ENCODE measurements at regions not wholly inside any gene's neighbourhood (a gene's known extent, or its start where the extent isn't known, plus 50 kb on each side); places are given as distances from the start of the nearest gene placed in this dataset.
"Not testable (repeated sequence)": the region's sequence is repeated elsewhere in the genome, so short reads cannot be mapped to it uniquely, and the experiment has no call there.

GRCh38 chr2:193240752-193241151 lies 1046.0 kb upstream of the TMEFF2 start:
- no peak for DNase-seq (ENCODE audit: low spot score)

- no peak for DNase-seq (ENCODE audit: low spot score)
Observed at GRCh38 chr2:193231634-193232033, 1036.9 kb upstream of the TMEFF2 start.

- DNase-seq (ENCODE audit: low spot score) = no peak
Observed at GRCh38 chr2:193228276-193228675, 1033.5 kb upstream of the TMEFF2 start.

GRCh38 chr2:193222454-193222853 lies 1027.7 kb upstream of the TMEFF2 start:
- no peak for DNase-seq (ENCODE audit: low spot score)

- no peak for DNase-seq (ENCODE audit: low spot score)
Observed at GRCh38 chr2:193219413-193219812, 1024.7 kb upstream of the TMEFF2 start.

- DNase-seq (ENCODE audit: low spot score) = no peak
Observed at GRCh38 chr2:193201583-193201982, 1006.9 kb upstream of the TMEFF2 start.

- no peak for DNase-seq (ENCODE audit: low spot score)
Observed at GRCh38 chr2:193199322-193199721, 1004.6 kb upstream of the TMEFF2 start.

GRCh38 chr2:193187816-193188215 lies 993.1 kb upstream of the TMEFF2 start:
- DNase-seq (ENCODE audit: low spot score) = no peak

GRCh38 chr2:193170981-193171380 lies 976.2 kb upstream of the TMEFF2 start:
- DNase-seq (ENCODE audit: low spot score) = not testable (repeated sequence)

- no peak for DNase-seq (ENCODE audit: low spot score)
Observed at GRCh38 chr2:193156480-193156879, 961.7 kb upstream of the TMEFF2 start.

GRCh38 chr2:193154076-193154475 lies 959.3 kb upstream of the TMEFF2 start:
- no peak for DNase-seq (ENCODE audit: low spot score)

- DNase-seq (ENCODE audit: low spot score) = peak; percentile 43
Observed at GRCh38 chr2:193153576-193153975, 958.8 kb upstream of the TMEFF2 start.

GRCh38 chr2:193142467-193142866 lies 947.7 kb upstream of the TMEFF2 start:
- DNase-seq (ENCODE audit: low spot score) = not testable (repeated sequence)

GRCh38 chr2:193141998-193142397 lies 947.3 kb upstream of the TMEFF2 start:
- no peak for DNase-seq (ENCODE audit: low spot score)

- DNase-seq (ENCODE audit: low spot score) = not testable (repeated sequence)
Observed at GRCh38 chr2:193140895-193141294, 946.2 kb upstream of the TMEFF2 start.

GRCh38 chr2:193124815-193125214 lies 930.1 kb upstream of the TMEFF2 start:
- DNase-seq (ENCODE audit: low spot score) = no peak

GRCh38 chr2:193114827-193115226 lies 920.1 kb upstream of the TMEFF2 start:
- DNase-seq (ENCODE audit: low spot score) = no peak

- DNase-seq (ENCODE audit: low spot score) = no peak
Observed at GRCh38 chr2:193112986-193113385, 918.3 kb upstream of the TMEFF2 start.

- DNase-seq (ENCODE audit: low spot score) = no peak
Observed at GRCh38 chr2:193103064-193103463, 908.3 kb upstream of the TMEFF2 start.

GRCh38 chr2:193101591-193101990 lies 906.9 kb upstream of the TMEFF2 start:
- DNase-seq (ENCODE audit: low spot score) = no peak

GRCh38 chr2:193088026-193088425 lies 893.3 kb upstream of the TMEFF2 start:
- no peak for DNase-seq (ENCODE audit: low spot score)

- no peak for DNase-seq (ENCODE audit: low spot score)
Observed at GRCh38 chr2:193076995-193077394, 882.3 kb upstream of the TMEFF2 start.

- no peak for DNase-seq (ENCODE audit: low spot score)
Observed at GRCh38 chr2:193074933-193075332, 880.2 kb upstream of the TMEFF2 start.

GRCh38 chr2:193072647-193073046 lies 877.9 kb upstream of the TMEFF2 start:
- DNase-seq (ENCODE audit: low spot score) = no peak

- not testable (repeated sequence) for DNase-seq (ENCODE audit: low spot score)
Observed at GRCh38 chr2:193025556-193025955, 830.8 kb upstream of the TMEFF2 start.

All from umbilical cord (tissue), 1 donor.